ENCODE measurements at regions not wholly inside any gene's neighbourhood (a gene's known extent, or its start where the extent isn't known, plus 50 kb on each side); places are given as distances from the start of the nearest gene placed in this dataset.

DNA sequence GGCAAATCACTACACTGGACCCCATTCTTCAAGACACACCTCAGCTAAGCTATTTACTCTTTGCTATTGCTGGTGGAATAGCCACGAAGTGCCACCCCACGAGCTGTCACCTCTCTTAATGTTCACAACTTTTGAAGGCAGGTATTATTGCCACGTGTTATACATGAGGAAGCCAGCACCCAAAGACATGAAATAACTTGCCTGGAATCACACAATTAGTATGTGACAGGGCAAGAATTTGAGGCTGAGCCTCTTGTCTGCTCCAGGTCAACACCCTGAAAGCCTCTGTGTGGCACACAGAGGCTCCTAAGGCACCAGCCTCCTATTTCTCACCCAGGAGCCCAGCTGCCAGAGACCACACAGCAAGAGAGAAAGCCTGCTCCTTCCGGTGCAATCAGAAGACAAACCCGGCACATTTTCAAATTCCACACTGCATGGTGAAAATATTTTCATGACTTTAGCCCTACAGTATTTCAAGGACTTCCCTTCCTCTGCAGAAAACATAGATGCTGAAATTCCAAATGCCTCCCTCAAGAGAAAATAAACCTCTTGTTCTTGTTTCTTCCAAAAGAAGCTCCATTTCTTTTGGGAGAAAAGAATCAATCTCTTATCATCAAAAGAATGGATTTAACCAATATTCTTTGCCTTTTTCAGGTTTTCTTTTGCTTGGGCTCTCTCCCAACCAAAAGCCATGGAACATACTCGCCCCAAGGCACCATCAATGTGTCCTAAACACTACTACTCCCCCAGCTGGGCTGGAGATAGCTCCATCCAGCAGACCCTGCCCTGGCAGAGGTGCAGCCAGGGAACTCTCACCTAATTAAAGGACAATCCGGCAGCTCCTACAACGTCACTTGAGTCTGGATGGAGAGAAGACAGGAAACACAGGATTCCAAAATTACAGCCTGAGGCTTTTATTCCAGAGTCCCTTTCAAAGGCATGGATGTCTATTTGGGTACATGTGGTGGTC lies 84.7 kb upstream of the THBS1 start:
- Mint-ChIP-seq H3K9me3 (no peaks in the 10 kb centered on the region), H3K27ac (no peak overlapping the region), H3K27me3 (ENCODE audit: low read depth, poor library complexity) (peaks cover 12% of the 10 kb centered on the region), H3K4me1 (peaks cover 4% of the 10 kb centered on the region), H3K36me3 (ENCODE audit: low read depth) (no peaks in the 10 kb centered on the region), H3K4me3 (no peak overlapping the region)
- no peak for DNase-seq
- TF ChIP-seq, protein P1, sequence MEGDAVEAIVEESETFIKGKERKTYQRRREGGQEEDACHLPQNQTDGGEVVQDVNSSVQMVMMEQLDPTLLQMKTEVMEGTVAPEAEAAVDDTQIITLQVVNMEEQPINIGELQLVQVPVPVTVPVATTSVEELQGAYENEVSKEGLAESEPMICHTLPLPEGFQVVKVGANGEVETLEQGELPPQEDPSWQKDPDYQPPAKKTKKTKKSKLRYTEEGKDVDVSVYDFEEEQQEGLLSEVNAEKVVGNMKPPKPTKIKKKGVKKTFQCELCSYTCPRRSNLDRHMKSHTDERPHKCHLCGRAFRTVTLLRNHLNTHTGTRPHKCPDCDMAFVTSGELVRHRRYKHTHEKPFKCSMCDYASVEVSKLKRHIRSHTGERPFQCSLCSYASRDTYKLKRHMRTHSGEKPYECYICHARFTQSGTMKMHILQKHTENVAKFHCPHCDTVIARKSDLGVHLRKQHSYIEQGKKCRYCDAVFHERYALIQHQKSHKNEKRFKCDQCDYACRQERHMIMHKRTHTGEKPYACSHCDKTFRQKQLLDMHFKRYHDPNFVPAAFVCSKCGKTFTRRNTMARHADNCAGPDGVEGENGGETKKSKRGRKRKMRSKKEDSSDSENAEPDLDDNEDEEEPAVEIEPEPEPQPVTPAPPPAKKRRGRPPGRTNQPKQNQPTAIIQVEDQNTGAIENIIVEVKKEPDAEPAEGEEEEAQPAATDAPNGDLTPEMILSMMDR (IDR thresholded peaks at IDR 0.05) = no peak

DNA sequence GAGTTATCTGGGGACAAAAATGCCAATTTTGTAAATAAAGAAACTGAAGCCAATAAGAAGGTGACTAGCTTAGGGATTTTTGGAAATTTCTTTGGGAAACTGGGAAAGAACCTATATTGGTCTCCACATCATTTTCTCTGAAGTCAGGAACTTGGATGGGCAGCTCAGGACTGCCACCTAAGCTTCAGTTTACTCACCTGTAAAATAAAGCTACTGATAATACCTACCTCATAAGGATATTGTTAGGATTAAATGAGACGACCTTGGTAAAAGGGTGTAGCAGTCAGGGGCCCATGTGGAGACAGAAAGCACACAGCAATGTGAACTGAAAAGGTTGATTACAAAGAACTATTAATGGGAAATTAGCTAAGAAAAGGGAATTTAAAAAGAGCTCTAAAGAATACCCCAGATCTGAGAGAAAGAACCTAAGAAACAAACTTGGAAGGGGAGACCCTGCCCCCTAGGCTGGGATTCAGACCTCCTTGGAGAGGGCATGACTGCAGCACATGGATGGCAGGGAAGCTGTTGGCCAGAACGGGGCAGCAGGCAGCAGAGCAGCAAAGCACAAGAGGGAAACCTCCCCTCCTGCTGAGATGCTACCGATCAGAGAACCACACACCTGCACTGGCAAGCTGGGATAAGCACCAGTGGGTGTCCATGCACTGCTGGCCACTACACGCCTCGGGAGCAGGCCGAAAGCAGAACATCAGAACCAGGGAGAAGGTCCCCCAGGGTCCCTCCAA lies 83.7 kb upstream of the THBS1 start:
- TF ChIP-seq, protein P1 (IDR thresholded peaks at IDR 0.05) = no peak
- Mint-ChIP-seq H3K27ac (no peak overlapping the region), H3K4me1 (peaks cover 13% of the 10 kb centered on the region), H3K27me3 (ENCODE audit: low read depth, poor library complexity) (peaks cover 12% of the 10 kb centered on the region), H3K4me3 (no peak overlapping the region), H3K9me3 (no peaks in the 10 kb centered on the region), H3K36me3 (ENCODE audit: low read depth) (no peaks in the 10 kb centered on the region)
- no peak for DNase-seq

DNA sequence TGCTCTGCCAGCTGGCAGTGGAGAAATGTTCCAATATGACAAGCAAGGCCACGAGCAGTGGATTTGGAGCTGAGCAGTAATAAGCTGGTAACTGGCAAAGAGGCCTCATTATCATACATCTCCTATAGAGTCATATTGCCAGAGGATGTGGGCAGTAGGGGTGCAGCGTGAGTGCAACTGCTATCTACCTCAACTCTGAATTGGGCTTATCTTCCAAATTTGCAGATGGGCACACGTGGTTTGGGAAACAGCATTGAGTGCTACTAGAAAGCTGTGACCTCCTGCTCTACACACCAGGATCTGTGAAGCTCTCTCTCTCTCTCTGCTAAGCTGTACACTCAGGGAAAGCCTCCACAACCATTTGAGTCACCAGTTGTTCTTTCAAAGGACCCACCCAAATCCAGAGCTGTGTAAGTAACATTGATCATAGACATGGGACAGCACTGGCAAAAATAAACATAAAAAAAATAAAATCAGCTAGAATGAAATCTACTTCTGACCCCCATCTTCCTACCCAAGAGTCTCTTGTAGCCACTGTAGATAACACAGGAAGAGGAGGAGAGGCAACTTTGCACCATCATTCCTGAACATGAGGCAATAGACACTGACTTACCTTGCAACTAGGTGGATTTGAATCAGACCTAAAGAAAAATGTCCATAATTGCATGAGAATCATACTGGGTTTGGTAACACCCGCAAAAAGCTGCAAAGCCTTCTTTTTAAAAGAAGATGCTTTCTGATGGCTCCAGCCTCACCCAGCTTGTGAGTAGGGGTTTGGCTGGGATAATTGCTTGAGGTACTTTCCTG lies 82.9 kb upstream of the THBS1 start:
- no peaks in the 10 kb centered on the region for H3K36me3 Mint-ChIP-seq (ENCODE audit: low read depth)
- peaks cover 15% of the 10 kb centered on the region for H3K4me1 Mint-ChIP-seq
- no peak overlapping the region for H3K27ac Mint-ChIP-seq
- no peak overlapping the region for H3K4me3 Mint-ChIP-seq
- TF ChIP-seq, protein P1 (IDR thresholded peaks at IDR 0.05) = no peak
- DNase-seq = no peak
- H3K27me3 Mint-ChIP-seq (ENCODE audit: low read depth, poor library complexity) = peaks cover 13% of the 10 kb centered on the region
- H3K9me3 Mint-ChIP-seq = no peaks in the 10 kb centered on the region

DNA sequence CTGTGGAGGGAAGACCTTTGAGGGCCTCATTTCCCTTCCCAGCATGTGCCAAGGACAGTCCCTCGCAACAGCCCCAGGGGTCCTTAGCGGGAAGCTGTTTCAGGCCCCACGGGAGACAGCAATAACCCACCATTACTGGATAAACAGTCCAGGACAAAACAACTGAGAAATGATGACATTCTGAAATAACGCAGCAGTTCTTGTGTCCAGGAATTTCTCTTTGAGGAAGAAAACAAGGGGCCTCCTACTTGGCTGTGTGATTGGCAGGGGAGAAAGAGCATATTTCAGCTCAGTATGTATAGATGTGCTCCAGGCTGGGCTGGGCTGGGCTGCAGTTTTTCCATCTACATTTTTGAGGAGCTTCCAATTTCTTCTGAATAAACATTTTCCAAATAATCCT lies 82.2 kb upstream of the THBS1 start:
- TF ChIP-seq, protein P1 (IDR thresholded peaks at IDR 0.05) = no peak

DNA sequence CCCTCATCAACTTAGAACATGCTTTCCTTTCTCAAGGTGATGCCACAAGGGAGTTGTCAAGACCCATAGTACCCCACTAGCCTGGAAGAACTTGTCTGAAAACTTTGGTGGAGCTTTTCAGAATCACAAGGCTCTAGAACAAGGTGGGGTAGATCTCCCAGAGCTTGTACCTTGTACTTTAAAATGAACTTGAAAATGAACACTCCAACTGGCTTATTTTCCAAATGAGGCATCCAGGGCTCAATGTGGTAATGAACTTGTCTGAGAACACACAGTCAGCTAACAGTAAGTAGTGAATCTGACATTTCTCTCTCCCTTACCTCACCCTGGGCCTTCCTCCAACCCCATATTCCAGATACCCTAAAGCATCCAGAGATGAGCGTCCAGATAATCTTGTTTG lies 81.8 kb upstream of the THBS1 start:
- H3K27me3 Mint-ChIP-seq (ENCODE audit: low read depth, poor library complexity) = peaks cover 14% of the 10 kb centered on the region
- H3K27ac Mint-ChIP-seq = no peak overlapping the region
- no peaks in the 10 kb centered on the region for H3K36me3 Mint-ChIP-seq (ENCODE audit: low read depth)
- H3K4me1 Mint-ChIP-seq = peaks cover 15% of the 10 kb centered on the region
- DNase-seq = no peak
- no peak overlapping the region for H3K4me3 Mint-ChIP-seq
- TF ChIP-seq, protein P1 (IDR thresholded peaks at IDR 0.05) = no peak
- no peaks in the 10 kb centered on the region for H3K9me3 Mint-ChIP-seq

More for the DNA sequence above, 82.2 kb upstream of the THBS1 start:
- H3K36me3 Mint-ChIP-seq (ENCODE audit: low read depth) = no peaks in the 10 kb centered on the region
- H3K27me3 Mint-ChIP-seq (ENCODE audit: low read depth, poor library complexity) = peaks cover 14% of the 10 kb centered on the region
- DNase-seq = no peak
- no peak overlapping the region for H3K27ac Mint-ChIP-seq
- H3K9me3 Mint-ChIP-seq = no peaks in the 10 kb centered on the region
- no peak overlapping the region for H3K4me3 Mint-ChIP-seq
- H3K4me1 Mint-ChIP-seq = peaks cover 15% of the 10 kb centered on the region

Measured in nephron progenitor cell (in vitro differentiated cells).